ENCODE measurements at regions not wholly inside any gene's neighbourhood (a gene's known extent, or its start where the extent isn't known, plus 50 kb on each side); places are given as distances from the start of the nearest gene placed in this dataset.

DNA sequence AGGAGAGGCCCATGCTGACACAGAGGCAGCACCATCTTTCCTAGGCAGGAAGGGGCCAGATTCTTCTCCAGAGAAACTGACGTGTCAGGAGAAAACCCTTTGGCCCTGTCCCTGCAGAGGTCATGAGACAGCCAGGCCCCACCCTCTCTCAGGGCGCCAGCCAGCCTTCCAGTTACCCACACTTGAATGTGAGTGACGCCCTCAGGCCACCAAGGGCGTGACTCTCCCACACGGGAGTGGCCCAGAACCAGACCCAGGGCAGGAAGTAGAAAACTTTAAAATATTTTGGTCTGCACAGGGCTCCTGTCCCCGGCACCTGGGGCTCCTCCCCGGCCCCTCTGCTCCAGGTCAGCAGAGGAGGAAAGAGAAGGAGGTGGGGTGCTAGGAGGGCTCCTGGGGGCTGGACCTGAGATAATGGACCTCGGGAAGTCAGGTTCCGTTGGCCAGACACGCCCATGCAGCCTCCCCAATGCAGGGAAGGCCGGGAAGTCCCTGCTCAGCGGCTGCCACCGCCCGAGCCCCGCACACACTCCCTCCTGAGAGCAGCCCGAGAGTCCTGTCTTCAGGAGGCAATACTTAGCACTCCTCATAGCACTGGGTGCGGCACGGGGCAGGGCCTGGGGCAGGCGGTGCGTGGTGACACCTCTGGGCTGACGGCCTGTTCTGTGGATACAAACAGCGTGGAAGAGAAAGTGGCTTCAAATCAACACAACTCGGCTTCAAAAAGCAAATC is 67.0 kb upstream of the CFAP46 start:
- 0 out of 2 replicates have a peak, but pooled peaks cover 5% of the 10 kb centered on the region for H3K9me3 ChIP-seq (ENCODE audit: low read length)
- TF ChIP-seq EZH2phosphoT487 (IDR thresholded peaks at IDR 0.05; ENCODE audit: borderline replicate concordance, low read depth, low read length): no peak
- TF ChIP-seq, protein P1, sequence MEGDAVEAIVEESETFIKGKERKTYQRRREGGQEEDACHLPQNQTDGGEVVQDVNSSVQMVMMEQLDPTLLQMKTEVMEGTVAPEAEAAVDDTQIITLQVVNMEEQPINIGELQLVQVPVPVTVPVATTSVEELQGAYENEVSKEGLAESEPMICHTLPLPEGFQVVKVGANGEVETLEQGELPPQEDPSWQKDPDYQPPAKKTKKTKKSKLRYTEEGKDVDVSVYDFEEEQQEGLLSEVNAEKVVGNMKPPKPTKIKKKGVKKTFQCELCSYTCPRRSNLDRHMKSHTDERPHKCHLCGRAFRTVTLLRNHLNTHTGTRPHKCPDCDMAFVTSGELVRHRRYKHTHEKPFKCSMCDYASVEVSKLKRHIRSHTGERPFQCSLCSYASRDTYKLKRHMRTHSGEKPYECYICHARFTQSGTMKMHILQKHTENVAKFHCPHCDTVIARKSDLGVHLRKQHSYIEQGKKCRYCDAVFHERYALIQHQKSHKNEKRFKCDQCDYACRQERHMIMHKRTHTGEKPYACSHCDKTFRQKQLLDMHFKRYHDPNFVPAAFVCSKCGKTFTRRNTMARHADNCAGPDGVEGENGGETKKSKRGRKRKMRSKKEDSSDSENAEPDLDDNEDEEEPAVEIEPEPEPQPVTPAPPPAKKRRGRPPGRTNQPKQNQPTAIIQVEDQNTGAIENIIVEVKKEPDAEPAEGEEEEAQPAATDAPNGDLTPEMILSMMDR (conservative IDR thresholded peaks at IDR 0.05; ENCODE audit: low read length): no peak
- H3K9me2 ChIP-seq (ENCODE audit: insufficient read depth, low read length): no peaks in the 10 kb centered on the region
- H2AFZ ChIP-seq (ENCODE audit: low read length): no peak overlapping the region
- POLR2A ChIA-PET: no interaction called here
- DNase-seq (ENCODE audit: low spot score): no peak
- H3K4me2 ChIP-seq (ENCODE audit: low read length): no peak overlapping the region
- H3K4me3 ChIP-seq (ENCODE audit: low read depth, low read length, poor library complexity, severe bottlenecking): no peak overlapping the region
- H4K20me1 ChIP-seq (ENCODE audit: insufficient read depth, low read length): no peaks in the 10 kb centered on the region
- BruUV-seq (replicated peaks): no TSS peak
- no peaks in the 10 kb centered on the region for H3K36me3 ChIP-seq (ENCODE audit: insufficient read depth, low read length)
- no peak overlapping the region for H3K27ac ChIP-seq (ENCODE audit: low read depth, low read length, poor library complexity, severe bottlenecking)
- CTCF ChIA-PET (ENCODE audit: unreplicated experiment): no interaction called here
- intact Hi-C loops (cut with micrococcal nuclease; ENCODE audit: unreplicated experiment): no loop called here
- no peaks in the 10 kb centered on the region for H3K4me1 ChIP-seq (ENCODE audit: insufficient read depth, low read length, poor library complexity, severe bottlenecking)
- H3K79me2 ChIP-seq (ENCODE audit: insufficient read depth, low read depth, low read length): no peaks in the 10 kb centered on the region

DNA sequence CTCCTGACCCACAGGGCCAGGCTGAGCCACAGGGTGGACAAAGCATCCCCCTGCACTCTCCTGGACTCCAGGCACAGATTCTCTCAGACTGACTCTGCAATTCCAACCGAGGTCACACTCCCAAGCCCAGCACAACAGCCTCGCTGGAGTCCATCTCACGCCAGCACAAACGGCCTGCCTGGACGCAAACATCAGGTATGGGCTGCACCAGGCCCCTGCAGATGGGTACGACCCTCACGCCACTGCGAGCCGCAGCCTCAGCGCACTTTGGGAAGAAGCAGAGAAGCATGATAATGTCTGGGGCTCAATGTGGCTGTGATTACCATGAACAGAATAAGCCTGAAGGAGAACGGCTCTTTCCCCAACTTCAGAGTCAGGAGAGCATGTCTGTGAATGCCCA is 66.4 kb upstream of the CFAP46 start:
- TF ChIP-seq, protein P1 (conservative IDR thresholded peaks at IDR 0.05; ENCODE audit: low read length): no peak
- no peak for TF ChIP-seq EZH2phosphoT487 (IDR thresholded peaks at IDR 0.05; ENCODE audit: borderline replicate concordance, low read depth, low read length)
- Histone ChIP-seq H3K4me1 (ENCODE audit: insufficient read depth, low read length, poor library complexity, severe bottlenecking) (no peaks in the 10 kb centered on the region), H3K79me2 (ENCODE audit: insufficient read depth, low read depth, low read length) (no peaks in the 10 kb centered on the region), H3K4me2 (ENCODE audit: low read length) (no peak overlapping the region), H3K36me3 (ENCODE audit: insufficient read depth, low read length) (no peaks in the 10 kb centered on the region), H3K27ac (ENCODE audit: low read depth, low read length, poor library complexity, severe bottlenecking) (no peak overlapping the region), H3K9me2 (ENCODE audit: insufficient read depth, low read length) (no peaks in the 10 kb centered on the region), H4K20me1 (ENCODE audit: insufficient read depth, low read length) (no peaks in the 10 kb centered on the region), H2AFZ (ENCODE audit: low read length) (no peak overlapping the region), H3K4me3 (ENCODE audit: low read depth, low read length, poor library complexity, severe bottlenecking) (no peak overlapping the region), H3K9me3 (ENCODE audit: low read length) (0 out of 2 replicates have a peak, but pooled peaks cover 5% of the 10 kb centered on the region)
- intact Hi-C loops (cut with micrococcal nuclease; ENCODE audit: unreplicated experiment): no loop called here
- POLR2A ChIA-PET: no interaction called here
- CTCF ChIA-PET (ENCODE audit: unreplicated experiment): no interaction called here
- BruUV-seq (replicated peaks): no TSS peak
- DNase-seq (ENCODE audit: low spot score): no peak

DNA sequence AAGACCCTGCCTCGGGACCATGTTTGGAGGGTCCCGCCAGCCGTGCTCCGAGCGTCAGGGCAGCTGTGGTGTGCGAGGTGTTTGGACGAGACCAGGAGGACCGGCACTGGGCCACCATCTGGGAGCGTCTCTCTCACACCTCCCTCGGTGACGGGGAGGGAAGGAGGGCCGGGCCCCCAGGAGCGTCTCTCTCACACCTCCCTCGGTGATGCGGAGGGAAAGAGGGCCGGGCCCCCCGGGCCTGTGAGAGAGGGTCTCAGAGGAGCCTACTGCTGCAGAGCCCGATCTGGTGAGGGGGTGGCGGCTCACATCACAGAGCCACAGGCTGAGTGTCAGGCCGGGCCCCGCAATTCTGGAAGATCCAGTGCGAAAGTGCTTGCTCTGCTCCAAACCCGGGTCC is 65.8 kb upstream of the CFAP46 start:
- intact Hi-C loops (cut with micrococcal nuclease; ENCODE audit: unreplicated experiment): no loop called here
- H3K36me3 ChIP-seq (ENCODE audit: insufficient read depth, low read length): no peaks in the 10 kb centered on the region
- H3K27ac ChIP-seq (ENCODE audit: low read depth, low read length, poor library complexity, severe bottlenecking): no peak overlapping the region
- H2AFZ ChIP-seq (ENCODE audit: low read length): no peak overlapping the region
- H4K20me1 ChIP-seq (ENCODE audit: insufficient read depth, low read length): no peaks in the 10 kb centered on the region
- TF ChIP-seq, protein P1 (conservative IDR thresholded peaks at IDR 0.05; ENCODE audit: low read length): no peak
- H3K4me2 ChIP-seq (ENCODE audit: low read length): no peak overlapping the region
- CTCF ChIA-PET (ENCODE audit: unreplicated experiment): no interaction called here
- no peak for DNase-seq (ENCODE audit: low spot score)
- POLR2A ChIA-PET: no interaction called here
- no peaks in the 10 kb centered on the region for H3K79me2 ChIP-seq (ENCODE audit: insufficient read depth, low read depth, low read length)
- no TSS peak for BruUV-seq (replicated peaks)
- 0 out of 2 replicates have a peak, but pooled peaks cover 5% of the 10 kb centered on the region for H3K9me3 ChIP-seq (ENCODE audit: low read length)
- no peak overlapping the region for H3K4me3 ChIP-seq (ENCODE audit: low read depth, low read length, poor library complexity, severe bottlenecking)
- H3K4me1 ChIP-seq (ENCODE audit: insufficient read depth, low read length, poor library complexity, severe bottlenecking): no peaks in the 10 kb centered on the region
- no peaks in the 10 kb centered on the region for H3K9me2 ChIP-seq (ENCODE audit: insufficient read depth, low read length)

Measured in OCI-LY7 (cell line).